Loucy (cell line): ENCODE measurements at regions not wholly inside any gene's neighbourhood (a gene's known extent, or its start where the extent isn't known, plus 50 kb on each side); places are given as distances from the start of the nearest gene placed in this dataset.

ENCODE experiments used
- EZH2phosphoT487 ChIP-seq: fragments of 200-600 bp; IDR thresholded peaks from 2 replicates; pipeline ENCODE4 v1.6.1; 2018; ENCODE audit warnings: antibody characterized with exemption, mild to moderate bottlenecking, moderate library complexity, borderline replicate concordance
- TF ChIP-seq, protein P1 (sequence below): fragments of 200-600 bp; sonication (generic); conservative IDR thresholded peaks from 2 replicates; pipeline ENCODE4 v1.5.1; 2014; ENCODE audit warnings: mild to moderate bottlenecking, antibody characterized with exemption, low read length

DNA sequence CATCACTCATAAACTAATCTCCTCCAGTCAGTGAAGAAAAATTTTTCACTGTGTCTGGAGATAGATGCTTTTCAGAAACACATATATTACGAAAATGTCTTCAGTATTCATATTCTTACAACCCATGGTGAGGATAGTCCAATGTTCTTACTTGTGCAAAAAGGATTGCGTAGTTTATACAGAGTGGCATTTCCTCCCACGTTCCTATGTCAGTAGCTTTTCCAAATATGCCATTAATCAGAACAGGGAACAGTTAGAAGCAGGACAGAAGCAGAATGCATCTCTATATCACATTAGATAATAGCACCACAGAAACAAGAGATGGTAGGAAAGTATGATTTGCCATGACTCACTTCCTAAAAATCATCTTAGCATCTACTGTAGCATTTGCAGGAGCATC, 282.9 kb downstream of the SLITRK5 start:
- TF ChIP-seq, protein P1, sequence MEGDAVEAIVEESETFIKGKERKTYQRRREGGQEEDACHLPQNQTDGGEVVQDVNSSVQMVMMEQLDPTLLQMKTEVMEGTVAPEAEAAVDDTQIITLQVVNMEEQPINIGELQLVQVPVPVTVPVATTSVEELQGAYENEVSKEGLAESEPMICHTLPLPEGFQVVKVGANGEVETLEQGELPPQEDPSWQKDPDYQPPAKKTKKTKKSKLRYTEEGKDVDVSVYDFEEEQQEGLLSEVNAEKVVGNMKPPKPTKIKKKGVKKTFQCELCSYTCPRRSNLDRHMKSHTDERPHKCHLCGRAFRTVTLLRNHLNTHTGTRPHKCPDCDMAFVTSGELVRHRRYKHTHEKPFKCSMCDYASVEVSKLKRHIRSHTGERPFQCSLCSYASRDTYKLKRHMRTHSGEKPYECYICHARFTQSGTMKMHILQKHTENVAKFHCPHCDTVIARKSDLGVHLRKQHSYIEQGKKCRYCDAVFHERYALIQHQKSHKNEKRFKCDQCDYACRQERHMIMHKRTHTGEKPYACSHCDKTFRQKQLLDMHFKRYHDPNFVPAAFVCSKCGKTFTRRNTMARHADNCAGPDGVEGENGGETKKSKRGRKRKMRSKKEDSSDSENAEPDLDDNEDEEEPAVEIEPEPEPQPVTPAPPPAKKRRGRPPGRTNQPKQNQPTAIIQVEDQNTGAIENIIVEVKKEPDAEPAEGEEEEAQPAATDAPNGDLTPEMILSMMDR, result no peak
- no peak for TF ChIP-seq EZH2phosphoT487
